GM12878 (cell line): ENCODE measurements at regions not wholly inside any gene's neighbourhood (a gene's known extent, or its start where the extent isn't known, plus 50 kb on each side); places are given as distances from the start of the nearest gene placed in this dataset.
A peak's percentile ranks its signal among the peaks of the same experiment; 100 is the strongest.

Experiments used
- ATAC-seq: fragments of 200-7000 bp; cut with Tn5 transposase; 3 replicates; pipeline ENCODE4 v1.9.1; 2020; ENCODE audit warnings: mild to moderate bottlenecking, moderate library complexity
- BruUV-seq: library from RNA; stranded (reverse); fragments of 400-500 nt; replicated peaks from 2 replicates; lab custom pipeline; 2021; lab: Mats Ljungman, UMichigan
- CTCF ChIA-PET: fragments of 300-600 bp; sonication (Branson Sonifier 250); formaldehyde crosslinking; extraction: SDS; loops from one replicate; lab custom pipeline; 2021; ENCODE audit warnings: inconsistent platforms; lab: Yijun Ruan, JAX
- POLR2A ChIA-PET: fragments of 350-600 bp; formaldehyde crosslinking; extraction: SDS; loops from one replicate; lab custom pipeline; 2021; ENCODE audit warnings: inconsistent platforms; lab: Charles Lee
- RAD21 ChIA-PET: fragments of 300-600 bp; sonication (Branson Sonifier 250); formaldehyde crosslinking; loops from one replicate; lab custom pipeline; 2023; ENCODE audit warnings: antibody characterized with exemption; ENCODE audit not compliant: unreplicated experiment; lab: Charles Lee
- SMC1A ChIA-PET: fragments of 300-600 bp; sonication (Branson Sonifier 250); formaldehyde crosslinking; loops from one replicate; lab custom pipeline; 2023; ENCODE audit not compliant: unreplicated experiment, uncharacterized antibody; lab: Charles Lee
- DNase-seq: peaks from one replicate; pipeline ENCODE4 v3.0.0-alpha.2; 2011; ENCODE audit warnings: low read depth, low spot score
- FAIRE-seq: peaks from 3 replicates; lab custom pipeline; 2011; peaks lifted over from hg19 to GRCh38; lab: Jason Lieb, UNC
- H2AFZ ChIP-seq: 2 replicates; pipeline ENCODE4 v1.6.0; 2011; ENCODE audit warnings: low read depth, low read length, control low read depth; ENCODE audit not compliant: control insufficient read depth
- H3K27ac ChIP-seq: 2 replicates; pipeline ENCODE4 v1.5.1; 2011; ENCODE audit warnings: control low read depth; ENCODE audit not compliant: control insufficient read depth, insufficient read depth
- H3K27me3 ChIP-seq, 2 experiments: replicated peaks in 1 of 2; 2 replicates each; pipeline versions ENCODE4 v1.6.0 to v1.6.1; 2011; ENCODE audit warnings: low read length in 1 of 2; ENCODE audit not compliant: control insufficient read depth in 2 of 2, insufficient read depth in 2 of 2
- H3K36me3 ChIP-seq, 2 experiments: 2 replicates each; pipeline ENCODE4 v1.5.1; 2011; ENCODE audit warnings: low read length in 1 of 2; ENCODE audit not compliant: control insufficient read depth in 2 of 2, insufficient read depth in 2 of 2
- H3K4me1 ChIP-seq: 2 replicates; pipeline ENCODE4 v1.6.1; 2011; ENCODE audit warnings: mild to moderate bottlenecking, low read length, moderate library complexity, mixed read lengths; ENCODE audit not compliant: control insufficient read depth, insufficient read depth
- H3K4me2 ChIP-seq: 2 replicates; pipeline ENCODE4 v1.6.0; 2011; ENCODE audit warnings: control low read depth; ENCODE audit not compliant: control insufficient read depth, insufficient read depth
- H3K4me3 ChIP-seq: fragments of 200-600 bp; sonication (generic); 2 replicates; pipeline ENCODE4 v1.5.1; 2016
- H3K79me2 ChIP-seq: 2 replicates; pipeline ENCODE4 v1.6.0; 2011; ENCODE audit warnings: low read length; ENCODE audit not compliant: control insufficient read depth, insufficient read depth
- H3K9ac ChIP-seq: 2 replicates; pipeline ENCODE4 v1.8.0; 2011; ENCODE audit warnings: low read length, control low read depth, mixed read lengths; ENCODE audit not compliant: control insufficient read depth, insufficient read depth
- H3K9me3 ChIP-seq: replicated peaks from 3 replicates; pipeline ENCODE4 v1.5.1; 2011; ENCODE audit warnings: mild to moderate bottlenecking, low read length; ENCODE audit not compliant: control insufficient read depth, insufficient read depth
- H4K20me1 ChIP-seq: 2 replicates; pipeline ENCODE4 v1.6.0; 2011; ENCODE audit not compliant: control insufficient read depth, insufficient read depth
- BHLHE40 ChIP-seq, 2 experiments: fragments of 450-650 bp in 1 of 2; IDR thresholded peaks; 2 replicates each; pipeline ENCODE4 v1.6.1; 2011 to 2017; ENCODE audit warnings: low read depth in 2 of 2, borderline replicate concordance in 1 of 2, improper control_type of control experiment in 1 of 2, low read length in 1 of 2, mild to moderate bottlenecking in 1 of 2
- CREB1 ChIP-seq: IDR thresholded peaks from 2 replicates; pipeline ENCODE4 v1.6.1; 2012; ENCODE audit warnings: low read depth, mild to moderate bottlenecking, inconsistent platforms
- IKZF1 ChIP-seq: fragments of 450-650 bp; conservative IDR thresholded peaks from 2 replicates; pipeline ENCODE4 v1.6.1; 2017; ENCODE audit warnings: antibody characterized with exemption, mild to moderate bottlenecking
- JUNB ChIP-seq: IDR thresholded peaks from 2 replicates; pipeline ENCODE4 v1.6.1; 2016; ENCODE audit warnings: antibody characterized with exemption, mild to moderate bottlenecking
- MYC ChIP-seq: IDR thresholded peaks from 2 replicates; pipeline ENCODE4 v1.6.1; 2011; ENCODE audit warnings: mild to moderate bottlenecking, low read length, moderate library complexity, inconsistent platforms; ENCODE audit not compliant: insufficient read depth, insufficient replicate concordance, insufficient read length, severe bottlenecking
- NFYB ChIP-seq: IDR thresholded peaks from 2 replicates; pipeline ENCODE4 v1.6.1; 2011; ENCODE audit warnings: low read depth, mild to moderate bottlenecking, low read length, improper control_type of control experiment, moderate library complexity; ENCODE audit not compliant: insufficient read depth
- SPI1 ChIP-seq: IDR thresholded peaks from 2 replicates; pipeline ENCODE4 v1.6.1; 2011; ENCODE audit warnings: low read depth, mild to moderate bottlenecking, low read length, moderate library complexity, borderline replicate concordance; ENCODE audit not compliant: insufficient read depth
- SRF ChIP-seq, 2 experiments: IDR thresholded peaks; 2 replicates each; pipeline ENCODE4 v1.6.1; 2011; ENCODE audit warnings: low read depth in 2 of 2, low read length in 2 of 2, mild to moderate bottlenecking in 1 of 2, moderate library complexity in 1 of 2
- ZBTB33 ChIP-seq: fragments of 450-650 bp; IDR thresholded peaks from 2 replicates; pipeline ENCODE4 v1.6.1; 2017; ENCODE audit warnings: mild to moderate bottlenecking
- ZNF622 ChIP-seq: fragments of 450-650 bp; IDR thresholded peaks from 2 replicates; pipeline ENCODE4 v1.6.1; 2017; ENCODE audit warnings: mild to moderate bottlenecking, inconsistent platforms
- ZNF687 ChIP-seq: fragments of 450-650 bp; IDR thresholded peaks from 2 replicates; pipeline ENCODE4 v1.6.1; 2017; ENCODE audit warnings: mild to moderate bottlenecking, moderate library complexity
- WGBS: methylation state at CpG from one replicate; pipeline ENCODE4 v1.1.6; 2016; ENCODE audit warnings: low lambda C conversion rate; ENCODE audit not compliant: insufficient replicate concordance, insufficient coverage; ENCODE audit errors: missing lambda C conversion rate; 5-methylcytosine and 5-hydroxymethylcytosine counted together
- in situ Hi-C: fragments of 300-500 bp; cut with MboI; formaldehyde crosslinking; loops from 9 replicates; pipeline ENCODE4 v1.14.3; 2018; ENCODE audit warnings: mixed read lengths
- intact Hi-C: fragments of 100-400 bp; cut with micrococcal nuclease; formaldehyde crosslinking; loops from one replicate; pipeline ENCODE4 v1.14.2; 2022; ENCODE audit not compliant: unreplicated experiment
- TF ChIP-seq, protein P1 (sequence below): fragments of 450-650 bp; IDR thresholded peaks from 2 replicates; pipeline ENCODE4 v1.6.1; 2017; ENCODE audit warnings: low read depth, mild to moderate bottlenecking, moderate library complexity
- TF ChIP-seq, protein P2 (sequence below): fragments of 450-650 bp; formaldehyde crosslinking; IDR thresholded peaks from 2 replicates; pipeline ENCODE4 v1.5.0; 2022; ENCODE audit warnings: mild to moderate bottlenecking, missing genetic modification characterization

- BruUV-seq, result no TSS peak
- ATAC-seq, result peak; percentile 50
- H3K4me2 ChIP-seq, result no peak overlapping the region
Observed at GRCh38 chr3:144843099-144843498, 871.5 kb downstream of the DIPK2A start.

More at GRCh38 chr3:144843099-144843498, 871.5 kb downstream of the DIPK2A start:
- H4K20me1 ChIP-seq, result no peaks in the 10 kb centered on the region
- no peaks in the 10 kb centered on the region; the same call in 2 of the 3 replicates for H3K9me3 ChIP-seq
- H3K4me1 ChIP-seq, result no peaks in the 10 kb centered on the region
- WGBS, result 74% methylated on average over 8 of the region's 8 CpGs
- H3K36me3 ChIP-seq, result no peaks in the 10 kb centered on the region
- DNase-seq (no peak), FAIRE-seq (no peak)
- ChIA-PET CTCF (no interaction called here), RAD21 (no interaction called here), POLR2A (no interaction called here), SMC1A (no interaction called here)
- no peak overlapping the region for H3K4me3 ChIP-seq
- no peak for TF ChIP-seq ZNF622
- no peak for TF ChIP-seq ZNF687
- TF ChIP-seq, protein P1, sequence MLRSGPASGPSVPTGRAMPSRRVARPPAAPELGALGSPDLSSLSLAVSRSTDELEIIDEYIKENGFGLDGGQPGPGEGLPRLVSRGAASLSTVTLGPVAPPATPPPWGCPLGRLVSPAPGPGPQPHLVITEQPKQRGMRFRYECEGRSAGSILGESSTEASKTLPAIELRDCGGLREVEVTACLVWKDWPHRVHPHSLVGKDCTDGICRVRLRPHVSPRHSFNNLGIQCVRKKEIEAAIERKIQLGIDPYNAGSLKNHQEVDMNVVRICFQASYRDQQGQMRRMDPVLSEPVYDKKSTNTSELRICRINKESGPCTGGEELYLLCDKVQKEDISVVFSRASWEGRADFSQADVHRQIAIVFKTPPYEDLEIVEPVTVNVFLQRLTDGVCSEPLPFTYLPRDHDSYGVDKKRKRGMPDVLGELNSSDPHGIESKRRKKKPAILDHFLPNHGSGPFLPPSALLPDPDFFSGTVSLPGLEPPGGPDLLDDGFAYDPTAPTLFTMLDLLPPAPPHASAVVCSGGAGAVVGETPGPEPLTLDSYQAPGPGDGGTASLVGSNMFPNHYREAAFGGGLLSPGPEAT, result no peak
- TF ChIP-seq MYC, result no peak
- TF ChIP-seq JUNB, result no peak
- no peak for TF ChIP-seq SRF (IDR thresholded peaks at IDR 0.05; ENCODE audit: low read depth in 2 of 2, low read length in 2 of 2)
- no peak for TF ChIP-seq NFYB
- no peak for TF ChIP-seq SPI1
- TF ChIP-seq, protein P2, sequence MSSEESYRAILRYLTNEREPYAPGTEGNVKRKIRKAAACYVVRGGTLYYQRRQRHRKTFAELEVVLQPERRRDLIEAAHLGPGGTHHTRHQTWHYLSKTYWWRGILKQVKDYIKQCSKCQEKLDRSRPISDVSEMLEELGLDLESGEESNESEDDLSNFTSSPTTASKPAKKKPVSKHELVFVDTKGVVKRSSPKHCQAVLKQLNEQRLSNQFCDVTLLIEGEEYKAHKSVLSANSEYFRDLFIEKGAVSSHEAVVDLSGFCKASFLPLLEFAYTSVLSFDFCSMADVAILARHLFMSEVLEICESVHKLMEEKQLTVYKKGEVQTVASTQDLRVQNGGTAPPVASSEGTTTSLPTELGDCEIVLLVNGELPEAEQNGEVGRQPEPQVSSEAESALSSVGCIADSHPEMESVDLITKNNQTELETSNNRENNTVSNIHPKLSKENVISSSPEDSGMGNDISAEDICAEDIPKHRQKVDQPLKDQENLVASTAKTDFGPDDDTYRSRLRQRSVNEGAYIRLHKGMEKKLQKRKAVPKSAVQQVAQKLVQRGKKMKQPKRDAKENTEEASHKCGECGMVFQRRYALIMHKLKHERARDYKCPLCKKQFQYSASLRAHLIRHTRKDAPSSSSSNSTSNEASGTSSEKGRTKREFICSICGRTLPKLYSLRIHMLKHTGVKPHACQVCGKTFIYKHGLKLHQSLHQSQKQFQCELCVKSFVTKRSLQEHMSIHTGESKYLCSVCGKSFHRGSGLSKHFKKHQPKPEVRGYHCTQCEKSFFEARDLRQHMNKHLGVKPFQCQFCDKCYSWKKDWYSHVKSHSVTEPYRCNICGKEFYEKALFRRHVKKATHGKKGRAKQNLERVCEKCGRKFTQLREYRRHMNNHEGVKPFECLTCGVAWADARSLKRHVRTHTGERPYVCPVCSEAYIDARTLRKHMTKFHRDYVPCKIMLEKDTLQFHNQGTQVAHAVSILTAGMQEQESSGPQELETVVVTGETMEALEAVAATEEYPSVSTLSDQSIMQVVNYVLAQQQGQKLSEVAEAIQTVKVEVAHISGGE, result no peak
- no peak for TF ChIP-seq IKZF1
- TF ChIP-seq ZBTB33, result no peak
- TF ChIP-seq BHLHE40 (IDR thresholded peaks at IDR 0.05; ENCODE audit: borderline replicate concordance in 1 of 2, low read depth in 2 of 2, low read length in 1 of 2), result no peak
- no peak for TF ChIP-seq CREB1
- no peak overlapping the region for H3K27ac ChIP-seq
- in situ Hi-C loops (no loop called here), intact Hi-C loops (no loop called here)
- H3K27me3 ChIP-seq, result no peaks in the 10 kb centered on the region
- H3K79me2 ChIP-seq, result no peaks in the 10 kb centered on the region
- no peak overlapping the region for H3K9ac ChIP-seq
- no peak overlapping the region for H2AFZ ChIP-seq
